NCI-H345 treated with DMSO at 0.1 percent for 48 hours (cell line): ENCODE measurements at regions not wholly inside any gene's neighbourhood (a gene's known extent, or its start where the extent isn't known, plus 50 kb on each side); places are given as distances from the start of the nearest gene placed in this dataset.
A peak's percentile ranks its signal among the peaks of the same experiment; 100 is the strongest.
"Not testable (repeated sequence)": the region's sequence is repeated elsewhere in the genome, so short reads cannot be mapped to it uniquely, and the experiment has no call there.

ENCODE experiments used
- DNase-seq: peaks from one replicate; lab custom pipeline; 2025; ENCODE audit not compliant: unreplicated experiment; lab: John Stamatoyannopoulos, UW

DNA sequence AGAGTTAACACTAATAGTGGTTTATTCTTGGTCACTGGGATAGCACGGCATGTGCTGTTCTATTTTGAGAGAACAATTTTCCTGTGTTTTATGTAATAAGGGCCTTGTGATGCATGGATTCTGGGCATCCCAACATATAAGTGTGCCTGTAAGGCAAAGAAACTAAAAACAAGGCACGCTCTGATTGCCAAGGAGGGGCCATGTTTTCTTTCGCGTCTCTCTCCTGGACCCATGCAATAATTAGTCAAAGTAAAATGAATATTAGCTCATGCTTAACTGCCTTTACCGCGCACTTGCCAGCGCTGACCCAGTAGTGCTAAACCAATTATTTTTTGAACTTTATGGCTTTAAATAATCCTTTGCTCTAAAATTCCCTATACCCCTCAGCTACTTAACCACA lies 140.9 kb downstream of the PSAT1 start:
- DNase-seq: no peak

DNA sequence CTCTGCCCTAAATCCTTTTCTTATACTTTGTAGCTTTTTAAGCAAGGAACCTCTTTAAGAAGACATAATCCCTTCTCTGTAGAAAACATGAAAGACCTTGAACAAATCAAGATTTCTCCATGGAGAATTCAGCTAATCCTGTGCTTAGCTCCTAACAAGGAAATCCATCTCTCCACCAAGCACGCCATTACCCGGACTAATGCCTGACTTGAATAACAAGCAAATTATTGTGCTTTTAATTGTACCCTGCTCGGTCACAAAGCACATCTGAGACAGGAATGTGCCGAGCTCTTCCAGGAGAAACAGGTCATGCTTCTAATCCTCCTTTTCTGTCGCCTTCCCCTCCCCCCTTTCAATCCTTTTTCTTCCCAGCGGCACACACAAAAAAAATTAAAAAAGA lies 141.3 kb downstream of the PSAT1 start:
- DNase-seq: no peak

DNA sequence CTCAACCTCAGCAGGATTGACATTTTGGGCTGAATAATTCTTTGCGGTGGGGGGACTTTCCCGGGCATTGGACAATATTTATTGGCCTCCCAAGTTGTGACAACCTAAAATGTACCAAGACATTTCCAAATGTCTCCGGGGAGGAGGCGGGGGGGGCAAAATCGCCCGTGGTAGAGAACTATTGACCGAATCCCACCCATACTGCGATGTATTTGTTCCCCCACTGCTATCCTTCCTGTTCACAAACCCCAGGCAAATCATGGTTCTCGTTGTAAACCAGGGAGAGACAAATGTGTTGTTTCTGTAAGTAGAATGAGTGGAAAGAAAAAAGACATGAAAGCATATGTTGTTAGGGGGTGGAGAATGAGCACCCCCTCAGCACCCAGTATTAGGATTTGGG lies 141.9 kb downstream of the PSAT1 start:
- no peak for DNase-seq

DNA sequence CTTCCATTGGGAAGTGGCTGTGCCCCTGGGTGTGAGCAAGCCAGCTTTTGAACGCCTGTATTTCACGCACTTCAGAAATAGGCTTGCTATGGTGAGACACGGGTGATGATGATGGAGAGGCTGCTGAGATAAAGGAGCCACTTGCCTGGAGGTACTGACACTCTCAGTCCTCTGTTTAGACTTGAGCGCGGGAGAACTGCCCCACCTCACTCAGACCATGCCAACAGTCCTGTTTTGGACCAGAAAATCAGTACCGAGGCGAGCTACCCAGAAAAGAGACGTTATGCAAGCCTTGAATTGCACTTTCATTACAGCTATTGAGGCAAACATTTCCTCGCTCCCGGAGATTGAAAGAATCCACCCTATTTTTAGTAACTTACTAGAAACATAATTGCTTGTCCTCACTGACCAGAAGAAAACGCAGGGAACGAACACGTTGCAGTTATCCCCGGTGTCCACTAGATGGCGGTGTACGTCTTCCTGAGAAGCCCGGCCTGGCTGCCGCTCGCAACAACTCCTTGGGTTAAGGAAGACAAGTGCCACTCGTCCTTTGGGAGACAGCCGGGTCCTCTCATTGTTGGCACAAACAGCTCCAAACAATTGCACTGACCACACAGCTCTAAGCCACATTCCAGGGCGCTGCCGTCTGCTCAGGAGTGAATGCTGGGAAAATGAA lies 142.4 kb downstream of the PSAT1 start:
- peak; percentile 71 for DNase-seq

DNA sequence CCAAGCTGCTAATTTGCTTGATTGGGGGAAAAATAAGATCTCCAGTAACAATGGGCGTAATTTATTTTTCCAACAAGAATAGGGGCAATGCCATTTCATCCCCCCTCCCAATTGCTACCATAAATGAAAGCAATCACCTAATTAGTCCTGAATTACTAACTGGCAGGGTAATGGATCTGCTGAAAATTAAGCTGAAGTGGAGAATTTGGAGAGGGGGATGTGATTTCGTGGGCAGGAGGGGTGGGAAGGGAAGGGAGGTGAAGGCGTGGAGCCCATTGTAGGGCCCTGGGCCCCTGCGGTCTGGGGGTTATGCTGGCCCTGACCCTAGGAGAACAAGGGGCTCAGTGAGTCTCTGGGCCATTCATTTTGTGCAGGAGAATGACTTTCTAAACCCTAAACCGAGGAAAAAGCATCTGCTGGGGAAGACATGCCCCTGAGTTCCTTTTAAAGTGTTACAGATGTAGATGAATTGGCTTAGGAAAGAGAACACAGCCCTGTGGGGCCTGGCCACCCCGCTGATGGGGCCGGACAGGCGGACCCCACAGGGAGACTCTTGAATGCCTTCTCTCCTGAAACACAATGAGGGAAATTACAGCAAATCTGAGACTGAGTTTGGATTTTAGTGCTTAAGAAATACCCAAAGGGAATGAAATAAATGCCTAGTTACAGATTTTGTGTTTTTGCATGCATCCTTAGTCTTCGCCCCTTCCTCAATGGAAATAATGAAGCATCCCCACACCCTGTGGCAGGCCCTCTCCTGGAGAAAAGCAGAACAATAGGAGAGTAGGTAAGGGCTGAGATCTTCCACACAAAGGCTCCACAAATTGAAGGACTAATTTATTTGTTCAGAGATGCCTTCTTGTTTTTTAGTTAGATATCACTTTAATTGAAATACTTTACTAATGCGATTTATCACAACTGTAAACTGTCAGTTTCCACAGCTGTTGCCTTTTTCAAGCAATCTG lies 143.2 kb downstream of the PSAT1 start:
- DNase-seq: no peak

DNA sequence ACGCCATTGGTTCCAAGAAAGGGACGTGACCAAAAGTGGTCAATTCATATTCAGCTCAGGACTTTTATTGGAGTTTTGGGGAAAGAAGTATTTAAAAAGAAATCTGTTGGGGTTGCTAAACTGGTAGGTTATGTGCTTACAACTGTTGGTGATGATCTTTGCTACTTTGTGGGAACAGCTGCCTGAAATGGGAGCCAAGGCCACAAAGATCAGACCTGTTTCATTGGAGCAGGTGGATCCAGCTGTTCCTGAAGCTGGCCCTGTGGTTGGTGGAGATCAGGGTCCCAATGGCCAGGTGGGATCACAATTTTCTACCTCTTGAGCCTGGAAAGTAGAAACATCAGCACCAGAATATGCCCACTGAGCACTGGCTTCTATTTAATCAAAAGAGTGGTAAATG lies 144.5 kb downstream of the PSAT1 start:
- no peak for DNase-seq

DNA sequence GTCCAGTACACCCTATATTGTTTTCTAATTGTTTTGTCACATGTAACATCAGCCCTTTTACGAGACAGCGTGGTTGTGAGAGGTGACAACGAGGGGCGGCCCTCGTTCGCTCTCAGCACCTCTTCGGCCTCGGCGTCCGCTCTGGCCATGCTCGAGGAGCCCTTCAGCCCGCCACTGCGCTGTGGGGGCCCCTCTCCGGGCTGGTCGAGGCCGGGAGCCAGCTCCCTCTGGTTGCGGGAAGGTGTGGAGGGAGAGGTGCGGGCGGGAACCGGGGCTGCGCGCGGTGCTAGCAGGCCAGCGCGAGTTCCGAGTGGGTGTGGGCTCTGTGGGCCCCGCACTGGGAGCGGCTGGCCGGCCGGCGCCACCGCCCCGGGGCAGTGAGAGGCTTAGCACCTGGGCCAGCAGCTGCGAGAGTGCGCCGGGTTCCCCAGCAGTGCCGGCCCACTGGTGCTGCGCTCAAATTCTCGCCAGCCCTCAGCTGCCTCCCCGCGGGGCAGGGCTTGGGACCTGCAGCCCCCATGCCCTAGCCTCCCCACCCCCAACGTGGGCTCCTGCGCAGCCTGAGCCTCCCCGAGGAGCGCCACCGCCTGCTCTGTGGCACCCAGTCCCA lies 145.0 kb downstream of the PSAT1 start:
- DNase-seq: no peak

DNA sequence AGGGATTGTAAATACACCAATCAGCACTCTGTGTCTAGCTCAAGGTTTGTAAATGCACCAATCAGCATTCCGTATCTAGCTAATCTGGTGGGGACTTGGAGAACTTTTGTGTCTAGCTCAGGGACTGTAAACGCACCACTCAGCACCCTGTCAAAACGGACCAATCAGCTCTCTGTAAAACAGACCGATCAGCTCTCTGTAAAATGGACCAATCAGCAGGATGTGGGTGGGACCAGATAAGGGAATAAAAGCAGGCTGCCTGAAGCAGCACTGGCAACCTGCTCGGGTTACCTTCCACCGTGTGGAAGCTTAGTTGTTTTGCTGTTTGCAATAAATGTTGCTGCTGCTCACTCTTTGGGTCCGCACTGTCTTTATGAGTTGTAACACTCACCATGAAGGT lies 145.7 kb downstream of the PSAT1 start:
- DNase-seq: not testable (repeated sequence)

DNA sequence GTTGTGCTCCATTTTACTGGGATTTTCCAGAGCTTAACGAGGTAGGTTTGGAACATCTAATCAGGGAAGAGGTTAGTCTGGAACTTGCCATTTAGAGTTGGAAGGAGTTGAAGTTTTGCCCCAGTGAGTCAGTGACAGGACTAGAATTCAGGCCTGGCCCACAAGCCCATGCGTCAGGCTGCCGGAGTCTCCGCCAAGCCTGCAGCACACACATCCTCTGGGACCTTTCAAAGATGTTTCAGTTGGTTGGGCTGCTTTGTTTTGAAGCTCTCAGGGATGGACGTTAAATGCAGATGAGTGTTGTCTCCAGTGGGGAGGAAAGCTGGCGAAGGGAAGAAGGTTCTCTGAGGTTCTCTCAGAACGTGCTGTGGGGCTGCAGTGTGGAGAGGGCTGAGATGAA lies 147.0 kb downstream of the PSAT1 start:
- no peak for DNase-seq

DNA sequence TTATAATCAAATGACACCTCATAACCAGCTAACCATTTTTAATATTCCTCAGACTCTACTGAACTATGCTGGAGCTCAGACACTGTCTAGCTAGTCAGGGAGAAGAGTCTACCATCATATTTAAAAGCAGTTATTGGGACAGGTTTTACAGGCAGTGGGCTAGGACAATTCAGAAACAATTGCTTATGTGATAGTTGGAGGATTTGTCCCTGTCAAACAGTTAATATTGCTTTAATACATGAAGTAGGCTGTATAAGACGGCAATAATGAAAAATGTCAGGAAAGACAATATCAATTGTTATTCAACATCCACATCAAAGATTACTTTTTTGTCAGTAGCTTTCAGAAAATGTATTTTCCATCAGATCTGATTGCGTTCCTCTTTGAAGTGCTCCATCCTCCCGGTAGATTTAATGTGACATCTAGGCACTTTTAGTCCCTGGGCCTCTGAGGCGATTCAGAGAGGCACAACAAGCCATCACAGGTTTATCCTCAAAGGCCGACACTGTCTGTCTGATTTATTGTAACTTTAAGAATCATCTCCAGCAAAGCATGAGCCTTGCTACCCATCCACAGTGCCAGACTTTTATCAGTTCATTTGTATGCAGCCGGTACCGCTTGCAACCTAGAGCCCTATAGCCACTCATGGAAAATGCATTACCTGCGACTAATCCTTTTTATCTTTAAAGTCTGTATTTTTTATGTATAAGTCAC lies 152.2 kb downstream of the PSAT1 start:
- DNase-seq: no peak

DNA sequence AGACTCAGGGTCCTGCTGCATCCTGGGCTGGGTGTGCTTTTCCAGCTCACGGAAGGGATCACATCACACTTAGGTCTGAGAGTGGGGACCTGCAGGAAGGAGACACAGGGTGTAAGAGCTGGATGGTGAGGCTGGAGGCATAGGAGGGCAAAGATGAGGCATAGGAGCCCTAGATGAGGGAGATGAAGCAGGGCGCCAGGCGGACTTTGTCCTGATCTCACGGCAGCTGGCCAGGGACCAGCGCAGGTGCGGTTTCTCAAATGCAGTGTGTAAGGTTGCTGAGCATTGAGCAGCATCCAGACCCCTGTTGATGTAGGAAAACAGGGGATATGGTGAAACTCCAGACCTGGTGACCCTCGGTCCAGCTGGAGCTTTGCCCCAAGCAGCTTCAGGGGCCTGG lies 156.5 kb downstream of the PSAT1 start:
- no peak for DNase-seq

DNA sequence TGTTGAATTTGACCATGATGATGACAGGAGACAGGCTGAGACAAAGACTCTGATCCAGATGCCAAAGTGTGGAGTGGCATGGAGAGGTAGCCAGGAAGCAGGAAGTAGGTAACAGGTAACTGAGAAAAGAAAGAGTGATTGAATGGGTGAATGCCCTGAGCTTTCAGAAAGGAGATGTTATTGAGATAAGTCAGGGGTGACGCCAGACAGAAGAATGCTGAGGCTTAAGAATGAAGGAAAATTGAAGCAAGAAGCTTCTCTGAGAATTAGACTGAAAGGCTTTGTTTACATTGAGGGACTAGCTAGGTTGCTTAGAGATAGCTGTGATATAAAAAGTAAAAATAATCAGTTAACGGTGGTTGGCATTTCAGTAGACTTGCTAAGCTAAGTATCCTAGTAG lies 165.7 kb downstream of the PSAT1 start:
- no peak for DNase-seq

DNA sequence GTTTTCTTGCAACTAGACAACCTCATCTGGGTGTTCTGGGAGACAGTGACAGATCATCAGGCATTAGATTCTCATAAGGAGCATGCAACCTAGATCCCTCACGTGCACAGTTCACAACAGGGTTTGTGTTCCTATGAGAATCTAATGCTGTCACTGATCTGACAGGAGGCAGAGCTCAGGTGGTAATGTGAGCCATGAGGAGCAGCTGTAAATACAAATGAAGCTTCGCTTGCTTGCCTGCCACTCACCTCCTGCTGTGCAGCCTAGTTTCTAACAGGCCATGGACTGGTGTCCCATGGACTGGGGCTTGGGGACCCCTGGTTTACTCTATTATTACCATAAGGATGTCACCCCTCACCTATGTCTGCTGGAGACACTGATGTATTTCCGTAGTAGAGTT lies 166.8 kb downstream of the PSAT1 start:
- no peak for DNase-seq

DNA sequence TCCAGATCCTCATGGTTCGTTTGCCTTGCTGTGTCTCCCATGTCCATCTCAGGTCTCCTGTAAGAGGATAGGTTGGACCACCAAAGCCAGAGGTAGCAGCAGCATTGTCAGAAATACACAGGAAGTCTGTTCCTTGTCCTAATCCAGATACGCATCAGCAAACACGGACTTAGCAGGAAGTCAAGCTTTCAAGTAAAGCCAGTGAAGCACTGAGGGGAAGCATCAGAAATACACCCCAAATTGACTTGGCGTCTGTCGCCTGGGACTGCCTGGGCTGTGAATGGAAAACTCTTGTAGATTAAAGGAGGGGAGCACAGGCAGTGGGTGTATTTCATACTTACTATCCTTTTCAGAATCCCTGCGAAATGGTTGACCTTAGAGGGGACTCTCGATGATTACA lies 171.3 kb downstream of the PSAT1 start:
- DNase-seq: no peak

DNA sequence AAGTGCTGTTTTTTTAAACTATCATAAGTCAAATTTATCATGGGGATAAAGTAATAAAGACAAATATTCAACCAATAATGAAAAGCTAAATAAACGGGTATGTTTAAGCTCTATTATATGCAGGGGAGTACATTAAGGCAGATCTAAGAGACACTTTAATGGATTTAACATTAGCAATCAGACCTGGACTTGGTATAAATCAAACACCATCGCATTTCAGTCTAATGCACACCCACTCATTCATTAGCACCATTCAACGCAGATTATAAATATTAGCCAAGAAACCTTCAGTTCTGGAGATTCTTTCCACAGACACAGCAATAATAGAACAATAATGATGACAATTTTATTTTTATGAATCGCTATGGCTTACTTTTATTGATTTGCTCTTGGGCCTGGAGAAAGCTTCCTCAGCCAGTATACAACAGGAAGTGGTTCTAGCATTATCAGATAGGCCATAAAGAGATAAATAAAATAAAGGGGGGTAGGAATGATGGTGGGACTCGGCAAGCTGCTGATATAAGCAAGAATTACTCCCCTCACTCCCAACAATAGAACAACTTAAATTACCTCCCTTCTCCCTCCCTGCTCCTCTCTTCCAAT lies 172.2 kb downstream of the PSAT1 start:
- no peak for DNase-seq

DNA sequence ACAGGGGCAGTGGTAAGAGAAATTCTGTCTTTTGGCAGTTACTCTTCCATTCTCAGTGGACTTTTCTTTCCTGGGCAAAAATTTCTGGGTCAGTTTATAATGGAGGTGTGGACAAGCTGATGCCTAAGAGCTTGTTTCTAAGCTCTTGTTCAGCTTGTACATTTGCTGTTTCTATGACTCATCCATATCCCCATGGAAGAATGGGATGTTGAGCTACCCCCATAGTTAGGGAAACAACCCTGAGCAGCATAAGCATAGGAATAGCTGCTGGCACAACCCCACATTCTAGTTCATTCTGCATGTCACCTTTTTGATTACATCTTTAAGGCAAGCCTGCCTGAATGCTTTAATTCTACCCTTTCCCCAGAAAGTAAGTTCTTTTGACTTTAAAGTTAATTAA lies 173.3 kb downstream of the PSAT1 start:
- DNase-seq: no peak

DNA sequence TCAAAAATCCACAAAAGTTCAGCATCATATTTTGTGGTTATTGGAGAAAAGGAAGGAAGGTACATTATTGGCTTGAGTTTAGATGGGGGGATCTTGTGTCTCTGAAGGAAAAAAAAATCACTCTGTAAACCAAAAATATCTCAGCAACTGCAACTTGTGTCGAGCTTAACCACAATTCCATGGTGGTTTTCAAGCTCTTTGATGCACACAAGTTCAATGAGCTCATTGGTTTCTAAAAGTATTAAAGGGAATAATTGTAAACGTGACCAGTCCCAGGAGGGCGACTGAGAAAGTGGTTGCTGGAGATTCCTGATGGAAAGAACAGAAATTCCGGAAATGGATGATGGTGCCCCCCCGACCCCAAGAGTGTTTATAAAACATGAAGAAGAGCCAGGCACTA lies 173.8 kb downstream of the PSAT1 start:
- DNase-seq: no peak

DNA sequence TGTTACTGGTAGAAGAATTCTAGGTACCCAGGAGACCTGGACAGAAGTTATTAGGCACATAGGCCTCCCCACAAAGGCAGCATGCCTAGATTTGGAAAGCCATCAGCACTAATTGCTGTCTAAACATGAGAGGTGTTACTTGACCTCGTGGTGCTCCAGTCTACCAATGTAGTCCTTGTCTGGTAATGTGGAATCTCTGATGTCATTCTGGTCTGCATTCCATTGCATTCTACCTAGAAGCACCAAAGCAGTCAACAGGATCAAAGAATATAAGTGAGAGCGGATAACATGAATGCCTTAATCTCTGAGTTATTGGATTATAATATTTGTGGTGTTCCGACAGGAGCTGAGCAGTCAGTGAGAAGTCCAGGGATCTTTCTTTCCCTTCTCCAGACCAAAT lies 175.2 kb downstream of the PSAT1 start:
- no peak for DNase-seq

DNA sequence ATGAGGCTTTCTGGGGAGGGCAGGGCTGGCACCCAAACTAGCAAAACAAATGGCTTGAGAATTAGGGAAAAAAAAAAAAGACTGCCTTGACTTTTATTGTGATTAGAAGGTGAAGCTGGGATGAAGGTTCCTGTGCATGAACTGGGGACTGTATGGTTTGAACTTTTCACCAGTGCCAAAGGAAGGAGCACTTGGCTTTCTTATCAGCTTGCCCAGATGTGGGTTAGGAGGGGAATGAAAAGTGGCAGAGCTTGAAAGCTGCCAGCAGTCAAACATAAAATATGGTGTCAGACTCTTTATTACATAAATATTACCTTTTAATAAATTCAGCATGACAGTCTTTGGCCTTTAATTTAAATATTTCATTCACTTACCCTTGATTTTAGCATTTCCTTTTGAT lies 182.5 kb downstream of the PSAT1 start:
- no peak for DNase-seq

DNA sequence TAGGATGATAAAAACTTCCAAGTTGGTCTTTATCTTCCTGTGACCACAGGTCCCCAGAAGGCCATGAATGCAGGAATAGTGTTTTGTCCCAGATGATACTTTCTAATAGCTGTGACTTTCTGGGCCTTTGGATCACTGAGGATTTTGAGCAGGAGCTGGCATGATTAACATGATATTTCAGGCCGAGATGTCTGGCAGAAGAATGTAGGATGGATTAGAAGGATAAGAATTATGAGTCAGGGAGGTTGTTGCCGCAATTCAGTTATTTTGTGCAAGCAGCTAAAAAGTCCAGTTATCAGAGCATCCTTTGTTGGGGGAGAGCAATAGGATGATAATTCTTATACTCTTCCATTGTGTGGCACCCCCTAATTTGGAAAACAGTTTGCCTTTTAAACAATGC lies 189.7 kb downstream of the PSAT1 start:
- DNase-seq: no peak

DNA sequence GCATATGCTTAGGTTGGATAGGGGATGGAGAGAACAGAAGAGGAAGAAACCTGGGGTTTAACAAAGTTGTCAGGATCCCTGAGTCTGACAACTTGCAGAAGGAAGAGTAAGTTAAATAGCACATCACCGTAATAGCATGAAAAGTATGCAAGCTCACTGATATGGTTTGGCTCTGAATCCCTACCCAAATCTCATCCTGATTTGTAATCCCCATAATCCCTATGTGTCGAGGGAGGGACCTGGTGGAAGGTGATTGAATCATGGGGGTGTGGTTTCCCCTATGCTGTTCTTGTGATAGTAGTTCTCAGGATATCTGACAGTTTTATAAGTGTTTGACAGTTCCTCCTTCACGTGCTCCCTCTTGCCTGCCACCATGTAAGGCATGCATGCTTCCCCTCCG lies 193.3 kb downstream of the PSAT1 start:
- DNase-seq: no peak
